Type B pancreatic cell (in vitro differentiated cells): ENCODE measurements at regions not wholly inside any gene's neighbourhood (a gene's known extent, or its start where the extent isn't known, plus 50 kb on each side); places are given as distances from the start of the nearest gene placed in this dataset.
"Not testable (repeated sequence)": the region's sequence is repeated elsewhere in the genome, so short reads cannot be mapped to it uniquely, and the experiment has no call there.

ENCODE experiments used
- DNase-seq: peaks from one replicate; pipeline ENCODE4 v3.0.0; 2021; ENCODE audit warnings: mixed read lengths; ENCODE audit not compliant: unreplicated experiment; ENCODE audit errors: extremely low spot score
- H3K27ac Mint-ChIP-seq: 2 replicates; pipeline ENCODE4 v1.8.0; 2021; ENCODE audit warnings: mild to moderate bottlenecking, mixed read lengths
- H3K27me3 Mint-ChIP-seq: 2 replicates; pipeline ENCODE4 v1.8.0; 2021; ENCODE audit warnings: mixed read lengths
- H3K36me3 Mint-ChIP-seq: 2 replicates; pipeline ENCODE4 v1.8.0; 2021; ENCODE audit warnings: mixed read lengths
- H3K4me1 Mint-ChIP-seq: one replicate; pipeline ENCODE4 v1.8.0; 2021; ENCODE audit warnings: mixed read lengths; ENCODE audit not compliant: unreplicated experiment
- H3K4me3 Mint-ChIP-seq: 2 replicates; pipeline ENCODE4 v1.8.0; 2021; ENCODE audit warnings: mild to moderate bottlenecking, mixed read lengths
- H3K9me3 Mint-ChIP-seq: 2 replicates; pipeline ENCODE4 v1.8.0; 2021; ENCODE audit warnings: mixed read lengths
- CTCF ChIP-seq: fragments of 200-600 bp; sonication (generic); conservative IDR thresholded peaks from 2 replicates; pipeline ENCODE4 v1.5.0; 2021; ENCODE audit warnings: antibody characterized with exemption, mild to moderate bottlenecking

GRCh38 chrX:15013461-15013860 is 140.2 kb downstream of the MOSPD2 start:
- no peak for TF ChIP-seq CTCF
- H3K4me1 Mint-ChIP-seq = no peaks in the 10 kb centered on the region

GRCh38 chrX:14997271-14997670 is 124.0 kb downstream of the MOSPD2 start:
- H3K36me3 Mint-ChIP-seq = no peaks in the 10 kb centered on the region
- H3K4me3 Mint-ChIP-seq = no peak overlapping the region
- H3K27me3 Mint-ChIP-seq = no peaks in the 10 kb centered on the region
- H3K9me3 Mint-ChIP-seq = no peaks in the 10 kb centered on the region
- no peak for DNase-seq
- TF ChIP-seq CTCF = no peak
- H3K4me1 Mint-ChIP-seq = no peaks in the 10 kb centered on the region
- no peak overlapping the region for H3K27ac Mint-ChIP-seq

More at GRCh38 chrX:15013461-15013860, 140.2 kb downstream of the MOSPD2 start:
- H3K36me3 Mint-ChIP-seq = no peaks in the 10 kb centered on the region
- DNase-seq = no peak
- H3K9me3 Mint-ChIP-seq = peaks cover 4% of the 10 kb centered on the region
- no peak overlapping the region for H3K27ac Mint-ChIP-seq
- no peaks in the 10 kb centered on the region for H3K27me3 Mint-ChIP-seq
- H3K4me3 Mint-ChIP-seq = no peak overlapping the region

- H3K9me3 Mint-ChIP-seq, DNase-seq, H3K4me1 Mint-ChIP-seq, H3K27me3 Mint-ChIP-seq, H3K27ac Mint-ChIP-seq, H3K4me3 Mint-ChIP-seq, H3K36me3 Mint-ChIP-seq: not testable (repeated sequence)
Observed at GRCh38 chrX:14984425-14984824, 111.2 kb downstream of the MOSPD2 start.
